GM12801 (cell line): ENCODE measurements at regions not wholly inside any gene's neighbourhood (a gene's known extent, or its start where the extent isn't known, plus 50 kb on each side); places are given as distances from the start of the nearest gene placed in this dataset.

Source experiments
- CTCF ChIP-seq: IDR thresholded peaks from one replicate; pipeline ENCODE4 v1.5.1; 2011; ENCODE audit warnings: control low read depth; ENCODE audit not compliant: insufficient read length; ENCODE audit errors: extremely low read depth

DNA sequence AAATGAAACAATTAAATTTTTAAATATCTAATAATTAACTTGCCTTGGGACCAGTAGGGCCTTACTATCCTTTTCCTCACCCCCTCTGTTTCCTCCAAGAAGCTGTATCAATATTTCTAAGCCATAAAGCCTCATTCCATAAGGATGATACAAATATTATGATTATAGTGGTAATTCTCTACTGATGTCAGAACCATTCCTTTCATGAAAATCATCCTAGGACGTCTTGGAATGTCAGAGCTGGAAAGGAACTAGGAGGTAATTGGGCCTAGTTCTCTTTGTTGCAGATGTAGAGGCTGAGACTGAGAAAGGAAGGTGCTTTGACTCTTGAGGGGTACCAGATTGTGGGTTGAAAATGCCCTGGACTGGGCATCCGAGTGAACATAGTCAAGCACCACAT lies 766.7 kb upstream of the GHITM start:
- TF ChIP-seq CTCF: no peak

DNA sequence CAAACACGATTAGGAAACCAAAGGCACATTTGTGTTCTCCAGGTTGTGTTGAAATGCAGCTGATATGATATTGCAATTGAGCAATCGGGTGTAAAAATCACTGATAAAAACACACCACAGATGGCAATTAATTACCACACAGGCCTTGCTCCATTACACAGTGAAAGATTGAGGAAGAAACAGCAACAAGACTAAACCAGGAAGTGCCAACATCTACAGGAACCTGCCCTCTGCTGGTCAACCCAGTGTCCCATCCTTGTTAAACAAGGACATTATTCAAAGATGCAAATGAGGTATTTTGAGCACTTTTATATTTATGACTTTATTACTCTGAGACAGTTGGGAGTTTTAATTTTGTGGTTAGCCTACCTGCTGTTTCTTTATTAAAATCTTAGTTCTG lies 765.6 kb upstream of the GHITM start:
- TF ChIP-seq CTCF: no peak

DNA sequence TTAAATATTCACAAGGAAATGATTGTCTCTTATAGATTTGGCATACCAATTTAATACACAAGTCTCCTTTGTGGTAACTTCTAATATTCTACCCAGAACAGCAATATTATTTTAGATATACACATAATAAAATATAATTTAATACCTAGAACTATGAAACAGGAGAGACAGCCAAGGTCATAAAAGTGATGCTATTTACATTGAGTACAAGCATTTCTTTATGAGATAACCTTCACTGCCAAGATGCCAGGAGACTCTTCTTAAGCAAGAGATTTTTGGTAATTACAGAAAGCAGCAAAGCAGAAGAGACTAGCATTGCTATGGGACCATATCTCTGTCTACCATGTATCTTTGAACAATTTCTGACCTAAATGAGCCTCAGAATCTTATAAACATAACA lies 764.6 kb upstream of the GHITM start:
- no peak for TF ChIP-seq CTCF

DNA sequence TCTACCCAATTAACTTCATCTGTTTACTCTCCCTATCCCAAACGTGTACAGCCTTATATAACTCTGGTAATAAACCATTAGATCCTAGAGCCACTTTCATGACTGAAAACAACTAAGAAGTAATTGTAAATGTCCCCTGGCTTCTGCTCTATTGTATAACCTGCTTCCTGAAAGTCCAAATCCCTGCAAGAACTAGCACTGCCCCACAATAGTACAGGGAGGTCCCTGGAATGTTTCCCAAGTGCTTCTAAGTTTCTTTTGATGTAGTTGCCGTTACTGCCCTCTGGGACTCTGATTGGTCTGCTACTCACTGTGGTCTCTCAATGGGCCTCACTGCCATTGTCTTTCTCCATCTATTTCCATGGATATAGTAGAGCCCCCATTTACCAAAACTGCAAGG lies 764.0 kb upstream of the GHITM start:
- no peak for TF ChIP-seq CTCF

DNA sequence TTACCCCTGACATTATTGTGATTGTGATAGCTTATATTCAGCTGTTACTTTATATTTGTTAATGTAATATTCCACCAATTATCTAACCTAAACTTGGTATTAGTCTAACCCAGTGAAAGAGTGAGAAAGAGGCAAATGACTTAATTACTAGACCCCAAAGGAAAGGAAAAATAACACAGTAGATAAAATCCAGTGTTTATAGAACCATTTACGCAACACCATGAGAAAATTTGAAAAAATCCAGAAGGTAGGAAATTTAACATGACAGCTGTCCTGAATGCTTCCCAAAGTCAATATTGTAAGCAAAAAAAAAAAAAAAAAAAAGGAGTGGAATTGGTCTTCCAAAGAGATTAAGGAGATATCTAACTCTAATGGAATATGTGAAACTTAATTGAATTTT lies 741.5 kb upstream of the GHITM start:
- TF ChIP-seq CTCF: no peak

- TF ChIP-seq CTCF: no peak
Observed at GRCh38 chr10:83410570-83410969, 728.7 kb upstream of the GHITM start.

- no peak for TF ChIP-seq CTCF
Observed at GRCh38 chr10:83425306-83425705, 714.0 kb upstream of the GHITM start.

- TF ChIP-seq CTCF: no peak
Observed at GRCh38 chr10:83427101-83427500, 712.2 kb upstream of the GHITM start.
